RWPE1 (cell line): ENCODE measurements at regions not wholly inside any gene's neighbourhood (a gene's known extent, or its start where the extent isn't known, plus 50 kb on each side); places are given as distances from the start of the nearest gene placed in this dataset.

ENCODE experiments used
- CTCF ChIA-PET: fragments of 350-600 bp; sonication (Branson Sonifier 250); formaldehyde crosslinking; extraction: SDS; loops from one replicate; lab custom pipeline; 2021; lab: Yijun Ruan, JAX
- POLR2A ChIA-PET: fragments of 400-600 bp; formaldehyde crosslinking; extraction: SDS; loops from one replicate; lab custom pipeline; 2020; ENCODE audit warnings: antibody characterized with exemption; ENCODE audit not compliant: low non-redundant PET; lab: Yijun Ruan, JAX
- DNase-seq: peaks from one replicate; pipeline ENCODE4 v3.0.0; 2012; ENCODE audit warnings: low spot score
- H3K27ac ChIP-seq: fragments of 450-650 bp; 2 replicates; pipeline ENCODE4 v1.5.1; 2017
- TF ChIP-seq, protein P1 (sequence below): fragments of 450-650 bp; conservative IDR thresholded peaks from 2 replicates; pipeline ENCODE4 v1.5.1; 2017; ENCODE audit warnings: low read depth, mild to moderate bottlenecking

DNA sequence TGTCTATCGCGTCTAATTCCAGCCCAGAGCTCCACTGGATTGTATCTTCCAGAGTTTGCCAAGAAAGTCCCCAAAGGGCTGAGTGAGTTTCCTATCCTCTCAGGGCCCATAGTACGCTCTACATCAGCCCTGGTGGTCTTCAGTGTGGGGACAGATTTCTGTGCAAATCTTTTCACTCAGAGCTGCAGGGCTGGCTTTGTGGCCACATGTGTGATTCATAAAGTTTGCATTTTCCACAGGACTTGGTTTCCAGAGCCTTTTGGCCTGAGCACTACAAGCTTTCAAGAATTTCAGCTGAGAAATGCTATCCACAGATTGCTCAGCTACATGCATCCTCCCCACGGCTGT lies 76.7 kb upstream of the CXCL14 start:
- TF ChIP-seq, protein P1, sequence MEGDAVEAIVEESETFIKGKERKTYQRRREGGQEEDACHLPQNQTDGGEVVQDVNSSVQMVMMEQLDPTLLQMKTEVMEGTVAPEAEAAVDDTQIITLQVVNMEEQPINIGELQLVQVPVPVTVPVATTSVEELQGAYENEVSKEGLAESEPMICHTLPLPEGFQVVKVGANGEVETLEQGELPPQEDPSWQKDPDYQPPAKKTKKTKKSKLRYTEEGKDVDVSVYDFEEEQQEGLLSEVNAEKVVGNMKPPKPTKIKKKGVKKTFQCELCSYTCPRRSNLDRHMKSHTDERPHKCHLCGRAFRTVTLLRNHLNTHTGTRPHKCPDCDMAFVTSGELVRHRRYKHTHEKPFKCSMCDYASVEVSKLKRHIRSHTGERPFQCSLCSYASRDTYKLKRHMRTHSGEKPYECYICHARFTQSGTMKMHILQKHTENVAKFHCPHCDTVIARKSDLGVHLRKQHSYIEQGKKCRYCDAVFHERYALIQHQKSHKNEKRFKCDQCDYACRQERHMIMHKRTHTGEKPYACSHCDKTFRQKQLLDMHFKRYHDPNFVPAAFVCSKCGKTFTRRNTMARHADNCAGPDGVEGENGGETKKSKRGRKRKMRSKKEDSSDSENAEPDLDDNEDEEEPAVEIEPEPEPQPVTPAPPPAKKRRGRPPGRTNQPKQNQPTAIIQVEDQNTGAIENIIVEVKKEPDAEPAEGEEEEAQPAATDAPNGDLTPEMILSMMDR = no peak
- no peak for DNase-seq
- H3K27ac ChIP-seq = no peak overlapping the region
- CTCF ChIA-PET = interaction anchor here (2.0 kb wide), 1 partner anchor 90 kb away, joined by 8 read pairs; no protein-coding TSS in a partner anchor
- POLR2A ChIA-PET = no interaction called here

DNA sequence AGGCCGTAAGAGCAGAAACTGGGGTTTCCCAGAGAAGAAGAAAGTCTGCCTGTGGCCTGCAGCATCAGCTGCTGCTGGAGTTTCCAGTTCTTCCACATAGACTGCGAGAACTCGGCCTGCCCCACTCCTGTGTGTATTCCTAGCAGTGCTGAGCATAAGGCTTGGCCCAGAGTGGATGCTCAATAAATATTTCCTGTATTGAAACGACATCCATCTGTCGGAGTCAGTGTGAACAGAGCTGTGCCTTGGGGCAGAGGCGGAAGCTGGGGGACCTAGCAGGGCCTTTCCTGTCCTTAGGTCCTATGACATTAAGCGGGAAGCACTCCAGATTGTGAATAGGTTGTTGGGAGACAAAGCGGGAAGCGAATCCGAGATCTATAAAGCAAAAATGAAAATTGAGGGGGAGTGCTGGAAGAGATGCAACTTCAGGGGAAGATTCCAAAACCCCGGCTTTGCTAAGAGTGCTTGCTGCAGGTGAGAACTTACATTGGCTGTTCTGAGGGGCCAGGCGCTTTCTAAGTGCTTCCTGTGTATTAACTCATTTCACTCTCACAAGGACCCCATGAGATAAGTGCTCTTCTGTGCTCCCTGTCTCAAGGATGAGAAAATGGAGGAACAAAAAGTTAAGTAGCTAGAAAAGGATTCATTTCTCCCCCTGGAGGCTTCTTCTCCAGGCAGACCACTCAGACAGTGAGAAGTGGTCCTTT lies 76.1 kb upstream of the CXCL14 start:
- DNase-seq = no peak
- TF ChIP-seq, protein P1 = no peak
- POLR2A ChIA-PET = no interaction called here
- CTCF ChIA-PET = interaction anchor here (2.0 kb wide), 1 partner anchor 89 kb away, joined by 8 read pairs; no protein-coding TSS in a partner anchor
- H3K27ac ChIP-seq = no peak overlapping the region

DNA sequence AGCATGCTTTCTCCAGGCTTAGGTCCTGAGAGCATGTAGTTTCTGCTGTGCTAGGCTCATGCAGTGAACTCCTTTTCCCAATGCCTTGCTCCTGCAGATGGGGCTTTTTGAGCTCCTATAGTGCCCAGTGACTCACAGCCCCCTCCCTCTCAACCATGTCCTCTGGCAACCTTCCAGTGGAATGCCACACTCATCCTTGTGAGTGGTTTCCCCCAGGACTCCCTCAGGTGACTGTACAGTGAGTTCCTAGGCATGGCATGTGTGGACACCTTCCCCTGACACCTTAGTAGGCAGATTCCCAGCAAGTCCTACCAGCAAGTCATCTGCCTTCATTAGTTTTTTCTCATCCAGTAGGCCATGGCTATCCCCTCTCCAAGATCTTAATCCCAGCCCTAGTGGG lies 72.4 kb upstream of the CXCL14 start:
- POLR2A ChIA-PET = interaction anchor here (0.6 kb wide), 1 partner anchor 74 kb away, joined by 3 read pairs; no protein-coding TSS in a partner anchor
- DNase-seq = peak; percentile 99
- CTCF ChIA-PET = no interaction called here
- TF ChIP-seq, protein P1 = no peak
- peak overlapping the region; percentile 13; the same call in 1 of the 2 replicates for H3K27ac ChIP-seq

DNA sequence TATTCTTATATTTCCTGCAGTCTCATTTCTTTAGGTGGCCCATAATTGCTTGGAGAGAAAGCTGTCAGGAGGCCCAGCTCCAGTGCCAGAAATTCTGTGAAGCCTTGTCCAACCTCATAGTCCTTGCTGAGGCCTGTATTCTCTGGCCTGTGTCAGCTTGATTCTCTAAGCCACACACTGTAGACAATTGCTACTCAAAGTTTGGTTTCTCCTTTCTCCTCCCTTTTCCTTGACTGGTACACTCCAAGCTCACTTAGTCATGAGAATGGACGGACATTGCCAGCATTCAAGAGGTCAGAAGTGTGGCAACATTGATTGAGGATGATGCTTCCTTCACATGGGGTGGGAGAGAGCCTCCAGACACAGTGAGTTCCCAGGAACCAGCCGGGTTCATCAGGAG lies 71.3 kb upstream of the CXCL14 start:
- CTCF ChIA-PET = no interaction called here
- POLR2A ChIA-PET = no interaction called here

DNA sequence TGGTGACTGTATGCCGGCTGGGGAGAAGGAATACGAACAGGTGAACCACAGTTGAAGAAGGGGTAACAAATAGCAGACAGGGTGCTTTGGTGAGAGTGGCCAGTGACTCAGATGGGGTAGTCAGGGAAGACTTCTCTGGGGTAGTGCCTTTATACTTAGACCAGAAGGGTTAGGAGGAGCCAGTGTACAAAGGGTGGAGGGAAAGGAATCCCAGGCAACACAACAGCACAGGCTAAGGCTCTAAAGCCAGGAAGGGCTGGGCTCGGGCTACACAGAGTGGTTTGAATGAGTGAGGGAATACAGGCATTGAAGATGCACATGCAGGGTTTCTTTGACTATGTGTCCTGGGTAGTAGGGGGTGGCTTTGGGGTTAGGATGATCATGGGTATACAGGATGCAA lies 70.6 kb upstream of the CXCL14 start:
- ChIA-PET CTCF (no interaction called here), POLR2A (no interaction called here)
- DNase-seq = no peak
- TF ChIP-seq, protein P1 = no peak
- H3K27ac ChIP-seq = no peak overlapping the region

More for the DNA sequence above, 71.3 kb upstream of the CXCL14 start:
- peak; percentile 32 for DNase-seq
- TF ChIP-seq, protein P1 = no peak
- H3K27ac ChIP-seq = no peak overlapping the region

DNA sequence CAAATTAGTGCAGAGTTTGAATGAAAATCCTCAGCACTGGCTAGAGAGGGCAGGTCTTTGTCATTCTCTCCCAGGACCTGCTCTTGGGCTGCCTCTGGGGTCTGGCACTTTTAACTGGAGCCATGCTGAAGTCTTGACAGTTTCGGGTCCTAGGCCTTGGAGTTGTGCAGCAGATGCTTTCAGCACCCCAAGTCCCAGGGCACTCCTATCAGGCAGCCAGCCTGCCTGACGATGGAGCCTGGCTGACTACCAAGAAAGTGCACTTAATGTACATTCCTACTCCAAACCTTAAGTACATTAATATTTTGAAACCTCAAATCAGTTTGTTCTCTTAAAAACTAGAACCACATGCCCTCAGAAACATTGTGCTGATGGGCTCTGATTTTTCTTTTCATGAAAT lies 69.3 kb upstream of the CXCL14 start:
- CTCF ChIA-PET = interaction anchor here (0.8 kb wide), 1 partner anchor 362 kb away, joined by 3 read pairs; no protein-coding TSS in a partner anchor
- no peak for DNase-seq
- no peak overlapping the region for H3K27ac ChIP-seq
- TF ChIP-seq, protein P1 = no peak
- POLR2A ChIA-PET = no interaction called here
